ENCODE measurements at regions not wholly inside any gene's neighbourhood (a gene's known extent, or its start where the extent isn't known, plus 50 kb on each side); places are given as distances from the start of the nearest gene placed in this dataset.
"Not testable (repeated sequence)": the region's sequence is repeated elsewhere in the genome, so short reads cannot be mapped to it uniquely, and the experiment has no call there.

DNA sequence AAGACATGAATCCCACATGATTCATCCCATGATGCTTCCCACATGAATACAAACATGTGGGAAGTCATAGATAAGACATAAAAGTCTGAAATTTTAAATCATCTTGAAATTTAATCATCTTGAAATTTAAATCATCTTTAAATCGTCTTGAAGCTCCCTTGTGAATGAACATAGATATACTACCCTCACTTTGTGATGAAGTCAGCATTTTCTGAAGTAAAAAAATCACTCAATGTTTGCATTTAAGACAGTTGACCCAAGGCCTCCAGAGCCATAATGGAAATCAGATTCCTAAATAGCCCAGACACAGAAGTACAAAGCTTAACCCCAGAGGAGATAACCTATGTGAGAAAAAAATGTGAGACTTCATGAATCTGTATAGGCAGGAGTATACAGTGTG lies 279.4 kb downstream of the ZBBX start:
- no peak for DNase-seq

DNA sequence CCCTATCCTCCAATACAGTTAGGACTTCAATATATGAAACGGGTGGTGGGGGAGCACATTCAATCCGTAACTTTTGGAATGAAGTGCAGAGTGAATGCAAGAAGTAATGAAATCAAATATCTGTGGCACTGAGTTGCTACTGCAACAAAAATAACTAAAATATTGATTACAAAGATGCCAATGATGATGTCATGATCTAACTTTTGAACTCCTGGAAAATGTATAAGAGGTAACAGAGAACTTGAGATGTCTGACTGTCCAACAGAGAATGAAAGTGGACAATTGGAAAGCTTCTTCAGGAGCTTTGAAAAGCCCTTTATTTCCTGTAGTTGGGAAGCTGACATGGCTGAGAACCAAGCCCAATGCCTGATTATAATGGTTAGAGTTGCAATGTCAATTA lies 279.9 kb downstream of the ZBBX start:
- no peak for DNase-seq

DNA sequence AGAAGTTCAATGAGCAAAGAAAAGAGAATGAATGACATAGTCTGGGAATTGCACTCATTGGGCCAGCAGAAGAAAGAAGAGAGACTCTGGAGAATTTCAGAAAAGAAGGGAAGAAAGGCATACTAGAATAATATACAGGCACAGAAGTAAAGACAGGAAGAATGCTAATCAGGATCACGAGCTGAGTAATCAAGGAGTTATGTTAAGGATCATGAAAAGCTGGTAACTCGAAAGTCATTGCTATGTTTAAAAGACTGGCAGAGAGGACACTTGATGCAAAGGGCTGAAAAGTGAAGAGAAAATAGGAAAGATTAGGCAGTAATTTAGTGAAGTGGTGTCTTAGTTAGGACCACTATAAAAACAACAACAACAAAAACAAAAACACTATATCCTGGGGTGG lies 284.1 kb downstream of the ZBBX start:
- DNase-seq, result no peak

DNA sequence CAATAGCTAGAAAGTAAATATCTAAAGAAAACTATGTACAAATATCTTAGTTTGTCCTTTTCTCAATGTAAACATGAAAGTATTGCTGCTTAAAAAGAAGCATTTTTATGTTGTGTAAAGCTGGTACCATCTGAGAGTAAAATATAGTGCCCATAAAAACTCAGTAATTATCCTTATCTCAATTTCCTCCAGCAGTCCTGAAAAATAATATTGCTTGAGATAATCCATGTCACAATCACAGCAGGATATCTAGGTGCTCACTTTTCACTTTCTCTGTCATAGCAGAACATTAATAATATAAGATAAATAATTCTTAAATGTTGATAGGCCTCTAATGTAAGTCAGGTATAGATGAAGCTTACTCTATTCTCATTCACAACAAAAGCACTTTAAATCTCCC lies 285.5 kb downstream of the ZBBX start:
- no peak for DNase-seq

DNA sequence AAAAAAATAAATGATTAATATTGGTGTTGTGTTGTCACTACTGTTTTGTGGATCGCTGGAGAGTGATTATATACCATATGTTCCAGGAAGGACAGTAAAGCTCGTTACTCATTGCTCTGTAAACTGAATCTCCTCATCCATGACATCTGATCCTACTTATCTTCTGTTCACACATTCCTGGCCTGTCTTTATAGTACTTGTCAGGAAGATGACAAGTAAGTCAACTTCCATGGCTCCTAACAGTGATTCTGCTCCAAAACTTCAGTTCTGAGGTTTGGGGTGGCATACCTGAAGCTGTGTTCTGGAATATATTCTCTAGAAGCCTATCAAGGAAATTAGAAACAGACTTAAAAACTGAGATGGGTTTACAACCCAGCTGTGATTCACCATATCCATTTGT lies 288.9 kb downstream of the ZBBX start:
- peak; percentile 82 for DNase-seq

DNA sequence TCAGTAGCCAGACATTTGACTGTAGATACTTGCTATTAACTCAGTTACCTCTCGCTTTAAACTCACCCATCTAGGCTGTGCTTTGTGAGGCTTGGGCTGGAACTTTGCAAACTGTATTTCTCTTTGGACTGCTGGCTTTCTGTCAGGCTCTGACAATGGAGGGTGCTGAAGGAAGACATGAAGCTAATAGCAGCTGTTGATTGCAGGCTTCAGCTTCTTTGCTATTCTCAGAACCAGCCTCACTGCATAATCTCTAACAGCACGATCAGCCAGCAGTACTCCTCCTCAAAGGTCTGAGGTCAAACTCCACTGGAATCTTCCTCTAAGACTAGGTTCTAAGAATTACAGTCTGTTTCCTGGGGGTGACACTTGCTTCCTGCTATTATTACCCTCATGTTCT lies 295.6 kb downstream of the ZBBX start:
- no peak for DNase-seq

DNA sequence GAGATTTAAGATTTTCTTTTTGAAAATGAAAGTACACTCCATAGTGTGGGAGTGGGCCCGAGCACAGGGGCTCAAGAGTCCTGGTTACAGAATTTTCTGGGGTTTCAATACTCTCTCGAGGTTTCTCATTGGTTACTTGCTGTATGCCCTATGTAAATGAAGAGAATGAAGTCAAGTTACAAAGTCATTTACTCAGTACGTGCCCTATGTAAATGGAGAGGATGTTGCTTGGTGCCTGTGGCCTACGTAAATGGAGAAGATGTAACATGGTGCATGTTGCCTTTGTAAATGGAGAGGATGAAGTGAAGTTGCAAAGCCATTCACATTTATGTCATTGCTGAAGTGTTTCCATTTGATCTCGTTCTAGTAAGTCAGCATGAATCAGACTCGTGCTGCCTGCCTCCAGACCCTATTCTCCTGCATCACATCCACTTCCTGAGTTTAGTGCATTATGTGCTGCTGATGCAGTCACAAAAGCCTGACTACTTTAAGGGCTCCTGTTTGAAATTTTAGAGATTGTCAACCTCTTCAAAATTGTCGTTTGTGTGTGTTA lies 302.0 kb downstream of the ZBBX start:
- peak; percentile 20 for DNase-seq

DNA sequence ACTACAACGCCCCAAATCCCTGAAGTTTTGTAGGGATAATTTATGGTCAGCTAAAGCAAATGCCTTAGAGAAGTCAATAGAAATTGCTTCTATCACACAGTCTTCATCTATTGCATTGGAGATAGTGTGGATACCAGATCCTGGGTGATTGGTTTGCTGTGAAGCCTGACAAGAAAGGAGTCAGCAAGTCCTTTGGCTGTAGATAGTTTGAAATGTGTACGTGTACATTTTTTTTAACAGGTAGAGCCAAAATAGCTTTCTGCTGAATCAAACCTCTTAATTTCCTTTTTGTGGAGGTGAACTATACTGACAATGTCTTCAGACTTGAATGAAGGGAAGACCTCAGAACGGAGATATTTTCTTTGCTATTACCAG lies 312.3 kb downstream of the ZBBX start:
- peak; percentile 44 for DNase-seq

DNA sequence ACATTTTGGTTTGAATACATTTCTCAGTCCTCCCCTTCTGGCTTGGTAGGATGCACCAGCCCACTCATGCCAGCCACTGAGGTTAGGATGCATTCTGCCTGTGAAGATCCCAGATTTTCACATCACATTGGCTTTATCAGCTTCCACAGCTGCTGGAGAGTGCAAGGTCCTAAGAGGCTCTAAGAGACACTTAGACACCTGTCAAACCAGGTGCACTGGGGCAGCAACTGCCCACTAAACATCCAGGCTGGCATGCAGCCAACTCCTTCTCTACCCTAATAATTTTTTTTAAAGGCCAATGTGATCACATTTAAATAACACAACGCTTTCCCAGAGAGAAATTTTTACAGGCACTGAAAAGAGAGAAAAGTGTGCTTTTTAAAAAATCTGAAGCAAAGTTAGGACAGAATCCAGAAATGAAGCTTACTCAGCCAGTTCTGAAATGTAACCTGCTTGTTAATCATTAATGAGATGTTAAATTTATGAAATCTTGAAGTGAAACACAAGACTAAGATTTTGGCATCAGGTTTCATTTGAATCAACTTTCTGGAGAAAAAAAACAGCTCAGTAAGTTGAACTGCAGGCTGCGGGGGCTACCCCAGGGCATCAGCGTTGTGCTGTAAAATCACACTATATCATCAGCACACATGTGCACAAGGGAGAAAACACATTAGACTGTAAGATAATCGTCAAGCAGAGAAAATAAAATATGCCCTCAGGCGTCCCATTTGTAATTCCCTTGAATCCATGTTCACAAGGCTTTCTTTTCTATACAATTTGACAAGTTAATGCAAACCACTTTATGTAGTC lies 312.9 kb downstream of the ZBBX start:
- DNase-seq, result peak; percentile 89

DNA sequence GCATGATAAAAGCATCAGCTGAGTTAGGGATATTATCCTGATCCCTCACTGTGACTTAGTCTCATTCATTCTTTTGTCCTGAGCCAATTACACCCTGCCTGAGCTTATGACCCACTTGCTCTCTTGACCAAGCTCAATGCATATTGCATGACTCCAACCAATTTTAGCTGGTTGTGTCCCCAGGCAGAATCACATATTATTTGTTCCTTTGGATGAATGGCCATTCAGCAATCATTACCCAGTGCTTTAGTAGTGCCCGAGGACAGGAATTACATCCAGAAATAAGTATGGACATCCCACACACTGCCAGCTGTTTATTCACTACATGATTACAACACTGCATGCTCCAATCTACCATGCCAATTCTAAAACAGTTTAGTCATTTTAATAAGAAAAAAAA lies 322.5 kb downstream of the ZBBX start:
- no peak for DNase-seq

DNA sequence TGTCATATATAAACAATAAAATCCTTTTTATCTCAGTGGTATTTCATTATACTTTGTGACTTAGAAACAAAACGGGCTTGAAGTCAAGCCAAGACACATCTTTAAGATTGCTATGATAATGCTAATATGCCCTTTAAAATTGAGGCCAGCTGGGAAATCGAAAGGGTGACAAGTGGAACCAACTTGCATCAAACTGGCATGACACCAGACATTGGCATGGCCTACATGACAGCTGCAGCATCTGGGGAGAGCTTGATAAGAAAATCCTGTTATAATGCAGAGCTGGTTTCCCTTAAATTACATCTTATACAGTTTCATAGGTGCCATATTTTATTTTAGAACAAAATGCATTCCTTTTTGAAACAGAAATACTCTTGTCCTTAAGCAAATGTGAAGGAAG lies 325.2 kb downstream of the ZBBX start:
- no peak for DNase-seq

DNA sequence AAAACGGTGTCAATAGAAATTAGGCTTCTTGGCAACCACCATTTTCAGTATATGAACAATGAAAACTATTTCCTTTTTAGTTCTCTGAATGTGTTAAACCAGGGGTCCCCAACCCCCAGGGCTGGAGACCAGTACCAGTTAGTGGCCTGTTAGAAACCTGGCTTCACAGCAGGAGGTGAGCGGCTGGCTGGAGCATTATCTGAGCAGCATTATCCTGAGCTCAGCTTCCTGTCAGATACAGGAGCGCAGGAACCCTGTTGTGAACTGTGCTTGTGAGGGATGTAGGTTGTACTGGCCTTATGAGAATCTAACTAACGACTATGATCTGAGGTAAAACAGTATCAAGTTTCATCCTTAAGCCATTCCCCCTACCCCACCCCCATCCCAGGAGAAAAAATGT lies 328.7 kb downstream of the ZBBX start:
- no peak for DNase-seq

DNA sequence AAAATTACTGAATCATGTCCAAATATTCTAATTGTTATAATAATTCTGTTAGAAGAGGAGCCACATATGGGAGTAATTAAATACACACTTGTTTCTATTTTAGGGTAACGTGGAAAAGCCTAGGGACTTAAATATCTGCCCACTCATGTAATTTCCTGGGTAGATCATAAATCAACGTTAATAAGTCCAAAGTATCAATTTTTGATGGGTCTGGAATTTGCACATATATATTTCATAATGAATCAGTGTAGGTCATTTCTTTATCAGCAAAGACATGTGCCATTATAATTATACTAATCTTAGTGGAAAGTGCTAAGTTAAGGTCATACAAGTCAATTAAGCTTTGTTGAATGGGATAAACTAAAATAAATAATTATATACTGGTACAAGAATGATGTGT lies 346.2 kb downstream of the ZBBX start:
- DNase-seq, result no peak

DNA sequence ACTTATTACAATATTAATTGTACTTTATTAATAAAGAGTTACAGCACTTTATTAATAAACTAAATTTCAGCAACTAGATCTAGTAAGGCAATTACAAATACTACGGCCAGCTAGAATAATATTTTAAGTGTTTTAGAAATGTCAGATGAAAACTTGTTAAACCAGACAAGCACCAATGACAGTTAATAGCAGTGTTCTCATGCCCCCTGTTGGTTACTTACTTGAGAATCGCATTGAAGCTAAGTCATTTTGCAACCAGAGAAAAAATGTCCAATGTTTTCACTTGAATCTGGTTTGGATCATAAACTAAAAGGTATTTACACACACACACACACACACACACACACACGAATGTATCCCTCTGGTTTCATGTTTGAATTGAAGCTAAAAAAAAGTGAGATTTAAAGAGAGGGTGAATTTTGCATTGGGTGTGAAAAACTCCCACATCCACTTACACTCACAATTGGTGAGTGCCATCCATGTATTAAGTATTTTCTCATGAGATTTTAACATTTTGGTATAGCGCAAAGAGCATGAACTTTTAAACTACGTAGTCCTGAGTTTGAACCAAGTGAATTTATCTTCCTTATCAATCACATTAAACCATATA lies 347.7 kb downstream of the ZBBX start:
- DNase-seq, result peak; percentile 77

DNA sequence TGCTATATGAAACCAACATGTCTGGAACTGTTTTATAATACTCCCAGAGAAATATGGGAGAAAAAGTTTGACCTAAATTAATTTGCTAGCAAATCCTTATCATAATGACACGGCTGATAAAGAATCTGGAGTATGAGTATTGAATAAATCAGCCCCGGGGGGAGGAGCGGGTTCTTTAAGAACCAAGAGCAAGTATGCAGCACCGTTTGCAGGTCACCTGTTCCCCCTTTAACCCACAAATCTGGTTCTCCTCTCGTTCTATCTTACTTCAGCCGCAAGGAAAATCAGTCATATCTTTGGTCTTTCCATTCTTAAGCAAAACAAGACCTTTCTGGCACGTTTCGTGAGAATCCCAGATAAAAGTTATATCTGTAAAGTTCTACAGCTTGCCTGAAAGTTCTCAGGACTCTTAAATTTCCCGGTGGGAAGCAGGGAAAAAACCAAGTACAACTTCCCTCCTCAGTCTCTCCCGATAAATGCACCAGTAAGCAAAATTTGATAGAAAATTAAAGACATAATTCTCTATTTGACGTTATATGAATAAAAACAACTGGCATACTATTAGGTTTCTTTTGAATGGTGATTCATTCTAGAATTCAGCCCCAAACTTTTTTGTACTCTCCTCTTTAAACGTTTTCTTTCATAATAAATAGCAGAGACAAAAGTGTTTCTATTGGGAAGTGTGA lies 348.6 kb downstream of the ZBBX start:
- no peak for DNase-seq

DNA sequence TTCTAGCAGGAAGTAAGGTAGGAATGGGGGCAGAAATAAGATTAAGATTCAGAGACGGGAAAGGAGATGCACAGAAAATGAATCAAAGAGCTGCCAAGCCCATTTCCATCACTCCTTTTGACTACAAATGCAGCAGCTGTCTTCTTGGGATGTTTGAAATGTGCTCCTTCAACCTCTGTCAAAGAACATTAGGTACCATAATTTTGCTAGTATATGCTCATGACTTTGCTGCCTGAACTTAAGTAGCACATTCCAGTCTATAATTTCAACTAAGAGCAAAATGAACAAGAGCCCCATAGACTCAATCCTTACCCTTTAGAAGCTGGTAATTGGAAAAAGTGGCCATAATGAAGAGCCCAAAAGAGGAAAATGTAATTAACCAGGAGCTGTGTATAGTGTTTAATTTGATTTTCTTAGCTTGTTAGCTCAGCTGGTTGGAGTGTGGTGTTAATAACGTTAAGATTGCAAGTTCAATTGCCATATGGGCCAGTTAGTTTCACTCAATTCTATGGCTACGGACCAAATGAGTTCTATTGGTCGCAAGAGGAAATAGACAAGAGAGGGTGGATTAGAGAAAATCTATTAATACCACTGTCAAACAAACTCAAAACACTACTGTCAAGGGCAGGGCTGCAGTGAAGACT lies 349.9 kb downstream of the ZBBX start:
- no peak for DNase-seq

DNA sequence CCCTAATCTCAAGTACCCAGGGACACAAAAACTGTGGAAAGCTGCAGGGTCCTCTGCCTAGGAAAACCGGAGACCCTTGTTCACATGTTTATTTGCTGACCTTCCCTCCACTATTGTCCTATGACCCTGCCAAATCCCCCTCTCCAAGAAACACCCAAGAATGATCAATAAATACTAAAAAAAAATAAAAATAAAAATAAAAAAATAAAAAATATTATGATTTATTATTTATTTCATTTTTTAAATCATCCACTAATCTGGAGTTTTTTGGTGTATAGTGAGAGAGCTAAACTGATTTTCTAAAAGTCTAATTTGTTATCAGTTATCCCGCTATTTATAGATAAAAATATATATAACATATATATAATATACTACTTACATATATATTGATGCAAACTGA lies 360.6 kb downstream of the ZBBX start:
- DNase-seq, result not testable (repeated sequence)

DNA sequence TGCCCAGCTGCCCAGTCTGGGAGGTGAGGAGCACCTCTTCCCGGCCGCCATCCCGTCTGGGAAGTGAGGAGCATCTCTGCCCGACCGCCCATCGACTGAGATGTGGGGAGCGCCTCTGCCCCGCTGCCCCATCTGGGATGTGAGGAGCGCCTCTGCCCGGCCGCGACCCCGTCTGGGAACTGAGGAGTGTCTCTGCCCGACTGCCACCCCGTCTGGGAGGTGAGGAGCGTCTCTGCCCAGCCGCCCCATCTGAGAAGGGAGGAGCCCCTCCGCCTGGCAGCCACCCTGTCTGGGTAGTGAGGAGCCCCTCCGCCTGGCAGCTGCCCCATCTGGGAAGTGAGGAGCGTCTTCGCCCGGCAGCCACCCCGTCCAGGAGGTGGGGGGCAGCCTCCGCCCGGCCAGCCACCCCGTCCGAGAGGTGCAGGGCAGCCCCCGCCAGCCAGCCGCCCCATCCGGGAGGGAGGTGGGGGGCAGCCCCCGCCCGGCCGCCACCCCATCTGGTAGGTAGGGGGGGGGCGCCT lies 361.4 kb downstream of the ZBBX start:
- DNase-seq, result not testable (repeated sequence)

DNA sequence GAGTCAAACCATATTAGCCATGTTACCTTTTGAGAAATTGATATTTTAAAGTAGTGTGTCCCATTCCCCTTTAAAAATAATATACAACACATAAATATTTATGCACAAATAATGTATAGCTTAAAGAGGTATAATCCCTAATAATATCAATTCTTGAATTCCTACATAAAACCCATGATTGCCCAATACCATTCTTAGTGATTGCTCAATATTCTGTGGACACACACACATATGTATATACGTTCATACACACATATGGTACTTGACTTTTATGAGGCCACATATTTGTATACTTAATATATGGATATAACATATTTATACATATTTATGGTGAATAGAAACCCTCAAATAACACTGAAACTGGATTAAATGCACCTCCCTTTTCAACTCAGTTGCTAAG lies 367.4 kb downstream of the ZBBX start:
- DNase-seq, result no peak

DNA sequence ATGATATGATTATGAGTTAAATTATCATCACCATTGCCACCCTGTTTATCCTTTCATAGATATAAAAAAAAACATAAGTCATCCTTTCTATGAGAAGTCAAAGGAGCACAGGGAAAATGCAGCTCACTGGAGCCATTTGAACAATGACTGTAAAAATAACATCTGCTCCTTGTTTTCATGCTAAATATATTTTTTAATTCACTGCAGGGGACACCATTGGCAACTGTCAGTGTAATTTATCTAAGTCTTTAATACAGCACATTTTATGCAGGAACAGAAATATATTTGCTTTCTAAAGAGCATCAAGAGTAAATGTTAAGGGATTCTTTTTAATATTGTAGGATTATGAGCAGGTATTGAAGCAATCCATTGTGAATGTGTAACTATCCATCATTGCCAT lies 371.3 kb downstream of the ZBBX start:
- DNase-seq, result no peak

DNA sequence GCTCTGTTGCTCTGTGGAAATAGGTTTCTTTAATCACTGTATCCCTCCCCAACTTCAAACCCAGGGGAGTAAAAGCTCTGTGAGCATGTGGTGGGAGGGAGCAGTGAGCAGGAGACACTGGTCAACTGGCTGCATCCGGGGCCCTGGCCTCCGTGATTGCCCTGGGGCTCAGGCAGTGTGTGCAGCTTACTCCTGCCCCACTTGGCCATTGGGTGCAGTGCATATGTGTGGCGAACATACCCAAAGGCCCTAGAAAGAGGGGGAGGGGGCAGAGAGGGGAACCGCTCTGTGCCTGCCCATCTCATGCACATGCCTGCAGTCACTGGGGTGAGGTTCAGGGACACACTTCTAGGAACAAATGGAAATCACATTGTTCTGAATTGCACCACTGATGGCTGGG lies 378.7 kb downstream of the ZBBX start:
- DNase-seq, result no peak

DNA sequence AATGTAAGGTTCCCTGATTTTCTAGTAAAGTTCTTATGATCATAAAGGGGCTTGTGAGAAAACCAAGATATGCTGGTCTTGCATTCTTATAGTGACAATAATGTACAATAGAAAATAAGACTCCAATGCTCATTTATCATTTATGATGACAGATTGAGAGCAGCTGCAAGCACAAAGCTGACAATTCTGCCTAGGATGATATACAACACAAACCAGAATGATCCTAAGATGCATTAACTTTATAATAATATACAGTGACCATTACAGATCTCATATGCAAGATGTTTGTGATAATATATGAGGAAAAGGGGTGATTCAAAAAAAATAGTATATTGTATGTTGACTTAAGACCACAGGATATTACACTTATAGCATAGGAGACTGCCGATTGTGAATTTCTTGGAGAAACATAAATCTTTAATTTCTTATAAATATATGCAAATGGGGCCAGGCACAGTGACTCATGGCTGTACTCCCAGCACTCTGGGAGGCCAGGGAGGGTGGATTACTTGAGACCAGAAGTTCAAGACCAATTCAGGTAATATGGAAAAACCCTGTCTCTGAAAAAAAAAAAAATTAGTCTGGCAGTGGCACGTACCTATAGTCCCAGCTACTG lies 387.0 kb downstream of the ZBBX start:
- DNase-seq, result peak; percentile 20

DNA sequence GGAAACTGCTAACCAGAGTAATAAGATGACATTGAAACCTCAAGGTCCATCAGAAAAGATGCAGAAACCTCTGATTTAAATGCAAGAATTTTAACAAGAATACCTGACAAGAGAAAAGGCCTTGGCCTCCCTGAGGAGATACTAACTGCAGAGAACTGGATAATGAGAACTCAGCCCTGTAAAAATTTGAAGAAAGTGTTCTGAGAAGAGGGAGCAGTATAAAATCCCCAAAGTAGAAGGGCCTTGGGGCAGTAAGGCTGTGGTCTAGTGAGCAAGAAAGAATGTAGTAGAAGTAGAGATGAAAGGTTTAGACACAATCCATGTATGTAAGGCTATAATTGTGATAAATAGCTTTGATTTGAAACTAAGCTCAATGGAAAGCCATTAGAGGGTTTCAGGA lies 394.1 kb downstream of the ZBBX start:
- no peak for DNase-seq
